K562 (cell line): ENCODE measurements at regions not wholly inside any gene's neighbourhood (a gene's known extent, or its start where the extent isn't known, plus 50 kb on each side); places are given as distances from the start of the nearest gene placed in this dataset.

ENCODE experiments used
- CLOCK ChIP-seq: fragments of 250-450 bp; sonication (Bioruptor Pico); IDR thresholded peaks from 2 replicates; pipeline ENCODE4 v1.4.0; 2020; ENCODE audit warnings: mild to moderate bottlenecking, moderate library complexity, borderline replicate concordance
- SPI1 ChIP-seq: IDR thresholded peaks from 2 replicates; pipeline ENCODE4 v1.6.1; 2011; ENCODE audit warnings: low read depth, low read length, control low read depth, borderline replicate concordance
- TF ChIP-seq, protein P1 (sequence below), 2 experiments: fragments of 450-650 bp in 1 of 2; sonication (generic) in 1 of 2; formaldehyde crosslinking; conservative IDR thresholded peaks; 2 replicates each; pipeline versions ENCODE4 v1.4.0 to v1.8.1; 2020 to 2022; ENCODE audit warnings: mild to moderate bottlenecking in 1 of 2, missing genetic modification reagents in 1 of 2
- TF ChIP-seq, protein P2 (sequence below): fragments of 450-650 bp; formaldehyde crosslinking; IDR thresholded peaks from 2 replicates; pipeline ENCODE4 v1.4.0; 2022; ENCODE audit warnings: missing genetic modification characterization

GRCh38 chr6:105728995-105729394 is 326.1 kb upstream of the PREP start (continued):
- TF ChIP-seq, protein P1, sequence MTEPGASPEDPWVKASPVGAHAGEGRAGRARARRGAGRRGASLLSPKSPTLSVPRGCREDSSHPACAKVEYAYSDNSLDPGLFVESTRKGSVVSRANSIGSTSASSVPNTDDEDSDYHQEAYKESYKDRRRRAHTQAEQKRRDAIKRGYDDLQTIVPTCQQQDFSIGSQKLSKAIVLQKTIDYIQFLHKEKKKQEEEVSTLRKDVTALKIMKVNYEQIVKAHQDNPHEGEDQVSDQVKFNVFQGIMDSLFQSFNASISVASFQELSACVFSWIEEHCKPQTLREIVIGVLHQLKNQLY (CRISPR knock-in tag; conservative IDR thresholded peaks at IDR 0.05) = no peak
- TF ChIP-seq SPI1 = no peak
- no peak for TF ChIP-seq CLOCK (CRISPR knock-in tag)
- TF ChIP-seq, protein P2, sequence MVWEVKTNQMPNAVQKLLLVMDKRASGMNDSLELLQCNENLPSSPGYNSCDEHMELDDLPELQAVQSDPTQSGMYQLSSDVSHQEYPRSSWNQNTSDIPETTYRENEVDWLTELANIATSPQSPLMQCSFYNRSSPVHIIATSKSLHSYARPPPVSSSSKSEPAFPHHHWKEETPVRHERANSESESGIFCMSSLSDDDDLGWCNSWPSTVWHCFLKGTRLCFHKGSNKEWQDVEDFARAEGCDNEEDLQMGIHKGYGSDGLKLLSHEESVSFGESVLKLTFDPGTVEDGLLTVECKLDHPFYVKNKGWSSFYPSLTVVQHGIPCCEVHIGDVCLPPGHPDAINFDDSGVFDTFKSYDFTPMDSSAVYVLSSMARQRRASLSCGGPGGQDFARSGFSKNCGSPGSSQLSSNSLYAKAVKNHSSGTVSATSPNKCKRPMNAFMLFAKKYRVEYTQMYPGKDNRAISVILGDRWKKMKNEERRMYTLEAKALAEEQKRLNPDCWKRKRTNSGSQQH (CRISPR knock-in tag) = no peak
- TF ChIP-seq, all 486 proteins: peak for 0
